Gastroesophageal sphincter (tissue), 4 donors: ENCODE measurements at regions not wholly inside any gene's neighbourhood (a gene's known extent, or its start where the extent isn't known, plus 50 kb on each side); places are given as distances from the start of the nearest gene placed in this dataset.

Experiments used
- ATAC-seq: fragments of 150-250 bp; one replicate; pipeline ENCODE4 v1.9.1; 2016; ENCODE audit warnings: mild to moderate bottlenecking, moderate library complexity
- H3K27ac ChIP-seq, 4 donors: fragments of 200-600 bp; sonication (generic) in 3 of 4; 1 replicate in 3 of 4; 2 replicates in 1 of 4; pipeline ENCODE4 v1.5.1; 2016 to 2019
- H3K27me3 ChIP-seq: fragments of 200-600 bp; sonication (generic); one replicate; pipeline ENCODE4 v1.5.1; 2019
- H3K36me3 ChIP-seq, 2 donors: fragments of 200-600 bp; sonication (generic); one replicate each; pipeline ENCODE4 v1.5.1; 2019; ENCODE audit warnings: control low read depth in 1 of 2
- H3K4me1 ChIP-seq, 3 donors: fragments of 200-600 bp; sonication (generic); 1 replicate in 2 of 3; 2 replicates in 1 of 3; pipeline ENCODE4 v1.5.1; 2016 to 2019; ENCODE audit warnings: control low read depth in 2 of 3
- H3K4me3 ChIP-seq, 2 donors: fragments of 200-600 bp; sonication (generic); one replicate each; pipeline ENCODE4 v1.5.1; 2019; ENCODE audit warnings: mild to moderate bottlenecking in 1 of 2, moderate library complexity in 1 of 2
- H3K9me3 ChIP-seq, 3 donors: fragments of 200-600 bp; sonication (generic); one replicate each; pipeline ENCODE4 v1.5.1; 2017 to 2019; ENCODE audit warnings: control low read depth in 2 of 3
- EP300 ChIP-seq: sonication (generic); formaldehyde crosslinking; IDR thresholded peaks from one replicate; pipeline ENCODE4 v1.6.1; 2017; ENCODE audit warnings: antibody characterized with exemption, mild to moderate bottlenecking
- POLR2A ChIP-seq, 2 donors: fragments of 450-650 bp; IDR thresholded peaks; one replicate each; pipeline ENCODE4 v1.6.1; 2017; ENCODE audit warnings: antibody characterized with exemption in 2 of 2, mild to moderate bottlenecking in 2 of 2, moderate library complexity in 1 of 2
- POLR2AphosphoS5 ChIP-seq: sonication (generic); formaldehyde crosslinking; IDR thresholded peaks from one replicate; pipeline ENCODE4 v1.6.1; 2017; ENCODE audit warnings: antibody characterized with exemption
- WGBS, 2 donors: methylation state at CpG; one replicate each; pipeline ENCODE4 v1.1.5; 2018; ENCODE audit warnings: low coverage in 1 of 2; 5-methylcytosine and 5-hydroxymethylcytosine counted together
- TF ChIP-seq, protein P1 (sequence below), 4 experiments: fragments of 200-600 bp in 2 of 4; fragments of 450-650 bp in 2 of 4; sonication (generic) in 1 of 4; IDR thresholded peaks; one replicate each; pipeline ENCODE4 v1.5.1; 2017 to 2019; ENCODE audit warnings: antibody characterized with exemption in 4 of 4, mild to moderate bottlenecking in 2 of 4, moderate library complexity in 2 of 4

DNA sequence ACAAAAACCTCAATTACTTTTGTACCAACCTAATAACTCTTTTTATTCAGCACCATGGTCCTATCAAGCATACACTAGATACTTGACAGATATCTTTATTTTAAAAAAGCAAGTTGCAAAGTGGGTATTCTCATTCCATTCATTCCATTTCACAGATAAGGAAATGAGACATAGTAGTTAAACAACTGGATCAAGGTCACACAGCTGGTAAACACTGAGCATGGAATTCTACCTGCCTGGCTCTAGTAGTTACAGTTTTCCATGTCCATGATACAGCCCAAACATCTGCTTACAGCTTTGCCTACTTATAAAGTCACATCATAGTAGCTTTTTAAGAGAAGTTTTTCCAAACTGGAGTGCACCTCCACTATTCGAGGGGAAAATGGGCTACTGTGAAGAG is 57.1 kb upstream of the SERTM1 start:
- Histone ChIP-seq H3K9me3 (no peaks in the 10 kb centered on the region), H3K4me3 (no peak overlapping the region), H3K27ac (no peak overlapping the region), H3K27me3 (peaks cover 5% of the 10 kb centered on the region), H3K4me1 (no peaks in the 10 kb centered on the region), H3K36me3 (no peaks in the 10 kb centered on the region)
- WGBS, 2 donors, result 92 to 100% methylated on average over 1 of the region's 1 CpG
- no peak for ATAC-seq
- TF ChIP-seq, protein P1, sequence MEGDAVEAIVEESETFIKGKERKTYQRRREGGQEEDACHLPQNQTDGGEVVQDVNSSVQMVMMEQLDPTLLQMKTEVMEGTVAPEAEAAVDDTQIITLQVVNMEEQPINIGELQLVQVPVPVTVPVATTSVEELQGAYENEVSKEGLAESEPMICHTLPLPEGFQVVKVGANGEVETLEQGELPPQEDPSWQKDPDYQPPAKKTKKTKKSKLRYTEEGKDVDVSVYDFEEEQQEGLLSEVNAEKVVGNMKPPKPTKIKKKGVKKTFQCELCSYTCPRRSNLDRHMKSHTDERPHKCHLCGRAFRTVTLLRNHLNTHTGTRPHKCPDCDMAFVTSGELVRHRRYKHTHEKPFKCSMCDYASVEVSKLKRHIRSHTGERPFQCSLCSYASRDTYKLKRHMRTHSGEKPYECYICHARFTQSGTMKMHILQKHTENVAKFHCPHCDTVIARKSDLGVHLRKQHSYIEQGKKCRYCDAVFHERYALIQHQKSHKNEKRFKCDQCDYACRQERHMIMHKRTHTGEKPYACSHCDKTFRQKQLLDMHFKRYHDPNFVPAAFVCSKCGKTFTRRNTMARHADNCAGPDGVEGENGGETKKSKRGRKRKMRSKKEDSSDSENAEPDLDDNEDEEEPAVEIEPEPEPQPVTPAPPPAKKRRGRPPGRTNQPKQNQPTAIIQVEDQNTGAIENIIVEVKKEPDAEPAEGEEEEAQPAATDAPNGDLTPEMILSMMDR (IDR thresholded peaks at IDR 0.05), result no peak
- TF ChIP-seq POLR2AphosphoS5, result no peak
- no peak for TF ChIP-seq POLR2A (IDR thresholded peaks at IDR 0.05)
- no peak for TF ChIP-seq EP300

DNA sequence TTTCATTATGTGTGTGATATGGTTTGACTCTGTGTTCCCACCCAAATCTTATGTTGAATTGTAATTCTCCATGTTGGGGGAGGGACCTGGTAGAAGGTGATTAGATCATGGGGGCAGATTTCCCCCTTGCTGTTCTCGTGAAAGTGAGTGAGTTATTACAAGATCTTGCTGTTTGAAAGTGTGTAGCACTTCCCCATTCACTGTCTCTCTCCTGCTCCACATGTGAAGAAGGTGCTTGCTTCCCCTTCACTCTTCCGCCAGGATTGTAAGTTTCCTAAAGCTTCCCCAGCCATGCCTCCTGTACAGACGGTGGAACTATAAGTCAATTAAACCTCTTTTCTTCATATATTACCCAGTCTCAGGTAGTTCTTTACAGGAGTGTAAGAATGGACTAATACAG is 54.3 kb upstream of the SERTM1 start:
- Histone ChIP-seq H3K4me3 (no peak overlapping the region), H3K9me3 (no peaks in the 10 kb centered on the region), H3K27ac (no peak overlapping the region), H3K27me3 (peaks cover 5% of the 10 kb centered on the region), H3K4me1 (no peaks in the 10 kb centered on the region), H3K36me3 (no peaks in the 10 kb centered on the region)
- 69 to 78% methylated on average over 3 of the region's 3 CpGs for WGBS, 2 donors
- ATAC-seq, result no peak
- TF ChIP-seq EP300, result no peak
- TF ChIP-seq, protein P1 (IDR thresholded peaks at IDR 0.05), result no peak
- TF ChIP-seq POLR2AphosphoS5, result no peak
